ENCODE measurements at regions not wholly inside any gene's neighbourhood (a gene's known extent, or its start where the extent isn't known, plus 50 kb on each side); places are given as distances from the start of the nearest gene placed in this dataset.

- ATAC-seq (no peak), DNase-seq (no peak)
- Mint-ChIP-seq H3K4me3 (no peak overlapping the region), H3K4me1 (peaks cover 5% of the 10 kb centered on the region), H3K27ac (no peak overlapping the region), H3K36me3 (ENCODE audit: low read depth) (peaks cover 2% of the 10 kb centered on the region), H3K27me3 (no peaks in the 10 kb centered on the region)
- H3K9me3 ChIP-seq (ENCODE audit: control insufficient read depth, low read length, poor library complexity, severe bottlenecking): no peaks in the 10 kb centered on the region
Observed at GRCh38 chr3:176946202-176946601, 251.1 kb downstream of the TBL1XR1 start.

- ATAC-seq: no peak
- Mint-ChIP-seq H3K27ac (no peak overlapping the region), H3K4me1 (peaks cover 3% of the 10 kb centered on the region), H3K27me3 (peaks cover 10% of the 10 kb centered on the region), H3K36me3 (ENCODE audit: low read depth) (no peaks in the 10 kb centered on the region), H3K4me3 (no peak overlapping the region)
- DNase-seq: no peak
- no peaks in the 10 kb centered on the region for H3K9me3 ChIP-seq (ENCODE audit: control insufficient read depth, low read length, poor library complexity, severe bottlenecking)
Observed at GRCh38 chr3:176942305-176942704, 255.0 kb downstream of the TBL1XR1 start.

GRCh38 chr3:176941689-176942088 is 255.6 kb downstream of the TBL1XR1 start:
- no peak for DNase-seq
- ATAC-seq: no peak
- Mint-ChIP-seq H3K27me3 (peaks cover 14% of the 10 kb centered on the region), H3K4me3 (no peak overlapping the region), H3K27ac (no peak overlapping the region), H3K36me3 (ENCODE audit: low read depth) (no peaks in the 10 kb centered on the region), H3K4me1 (peaks cover 3% of the 10 kb centered on the region)
- H3K9me3 ChIP-seq (ENCODE audit: control insufficient read depth, low read length, poor library complexity, severe bottlenecking): no peaks in the 10 kb centered on the region

GRCh38 chr3:176939022-176939817 is 258.1 kb downstream of the TBL1XR1 start:
- ATAC-seq (peak; percentile 77), DNase-seq (peak in 1 of 3 donors; percentile 10)
- Mint-ChIP-seq H3K27ac (no peak overlapping the region), H3K4me3 (no peak overlapping the region), H3K36me3 (ENCODE audit: low read depth) (peaks cover 5% of the 10 kb centered on the region), H3K4me1 (peaks cover 3% of the 10 kb centered on the region), H3K27me3 (peaks cover 28% of the 10 kb centered on the region)
- H3K9me3 ChIP-seq (ENCODE audit: control insufficient read depth, low read length, poor library complexity, severe bottlenecking): no peaks in the 10 kb centered on the region

GRCh38 chr3:176937994-176938393 is 259.3 kb downstream of the TBL1XR1 start:
- Mint-ChIP-seq H3K27ac (no peak overlapping the region), H3K36me3 (ENCODE audit: low read depth) (peaks cover 5% of the 10 kb centered on the region), H3K27me3 (peaks cover 28% of the 10 kb centered on the region), H3K4me1 (peaks cover 3% of the 10 kb centered on the region), H3K4me3 (no peak overlapping the region)
- H3K9me3 ChIP-seq (ENCODE audit: control insufficient read depth, low read length, poor library complexity, severe bottlenecking): no peaks in the 10 kb centered on the region
- DNase-seq (no peak), ATAC-seq (no peak)

- no peaks in the 10 kb centered on the region for H3K9me3 ChIP-seq (ENCODE audit: control insufficient read depth, low read length, poor library complexity, severe bottlenecking)
- H3K4me1 Mint-ChIP-seq: peaks cover 3% of the 10 kb centered on the region
- no peak overlapping the region for H3K27ac Mint-ChIP-seq
- DNase-seq (no peak), ATAC-seq (no peak)
- H3K4me3 Mint-ChIP-seq: no peak overlapping the region
- peaks cover 5% of the 10 kb centered on the region for H3K36me3 Mint-ChIP-seq (ENCODE audit: low read depth)
- peaks cover 28% of the 10 kb centered on the region for H3K27me3 Mint-ChIP-seq
Observed at GRCh38 chr3:176937541-176937940, 259.7 kb downstream of the TBL1XR1 start.

GRCh38 chr3:176935194-176935888 is 261.9 kb downstream of the TBL1XR1 start:
- no peaks in the 10 kb centered on the region for H3K9me3 ChIP-seq (ENCODE audit: control insufficient read depth, low read length, poor library complexity, severe bottlenecking)
- peaks cover 5% of the 10 kb centered on the region for H3K36me3 Mint-ChIP-seq (ENCODE audit: low read depth)
- no peak overlapping the region for H3K4me3 Mint-ChIP-seq
- H3K27me3 Mint-ChIP-seq: peaks cover 22% of the 10 kb centered on the region
- ATAC-seq (no peak), DNase-seq (no peak)
- no peak overlapping the region for H3K27ac Mint-ChIP-seq
- peaks cover 3% of the 10 kb centered on the region for H3K4me1 Mint-ChIP-seq

GRCh38 chr3:176934698-176935097 is 262.6 kb downstream of the TBL1XR1 start:
- Mint-ChIP-seq H3K27me3 (peaks cover 22% of the 10 kb centered on the region), H3K36me3 (ENCODE audit: low read depth) (peaks cover 5% of the 10 kb centered on the region), H3K27ac (no peak overlapping the region), H3K4me1 (peaks cover 3% of the 10 kb centered on the region), H3K4me3 (no peak overlapping the region)
- no peak for DNase-seq
- ATAC-seq: no peak
- H3K9me3 ChIP-seq (ENCODE audit: control insufficient read depth, low read length, poor library complexity, severe bottlenecking): no peaks in the 10 kb centered on the region

GRCh38 chr3:176933704-176934103 is 263.6 kb downstream of the TBL1XR1 start:
- H3K4me3 Mint-ChIP-seq: no peak overlapping the region
- H3K27ac Mint-ChIP-seq: peak overlapping the region; percentile 19
- ATAC-seq (no peak), DNase-seq (no peak)
- peaks cover 30% of the 10 kb centered on the region for H3K27me3 Mint-ChIP-seq
- H3K4me1 Mint-ChIP-seq: no peaks in the 10 kb centered on the region
- H3K36me3 Mint-ChIP-seq (ENCODE audit: low read depth): peaks cover 5% of the 10 kb centered on the region
- H3K9me3 ChIP-seq (ENCODE audit: control insufficient read depth, low read length, poor library complexity, severe bottlenecking): no peaks in the 10 kb centered on the region

GRCh38 chr3:176932433-176932832 is 264.8 kb downstream of the TBL1XR1 start:
- no peak for ATAC-seq
- H3K9me3 ChIP-seq (ENCODE audit: control insufficient read depth, low read length, poor library complexity, severe bottlenecking): no peaks in the 10 kb centered on the region
- peaks cover 5% of the 10 kb centered on the region for H3K36me3 Mint-ChIP-seq (ENCODE audit: low read depth)
- H3K4me3 Mint-ChIP-seq: no peak overlapping the region
- peaks cover 27% of the 10 kb centered on the region for H3K27me3 Mint-ChIP-seq
- no peaks in the 10 kb centered on the region for H3K4me1 Mint-ChIP-seq
- no peak overlapping the region for H3K27ac Mint-ChIP-seq
- DNase-seq: no peak

- H3K9me3 ChIP-seq (ENCODE audit: control insufficient read depth, low read length, poor library complexity, severe bottlenecking): no peaks in the 10 kb centered on the region
- DNase-seq (no peak), ATAC-seq (no peak)
- no peak overlapping the region for H3K4me3 Mint-ChIP-seq
- no peak overlapping the region for H3K27ac Mint-ChIP-seq
- H3K4me1 Mint-ChIP-seq: peaks cover 3% of the 10 kb centered on the region
- peaks cover 5% of the 10 kb centered on the region for H3K36me3 Mint-ChIP-seq (ENCODE audit: low read depth)
- H3K27me3 Mint-ChIP-seq: peaks cover 28% of the 10 kb centered on the region
Observed at GRCh38 chr3:176931991-176932390, 265.3 kb downstream of the TBL1XR1 start.

GRCh38 chr3:176930942-176931341 is 266.3 kb downstream of the TBL1XR1 start:
- no peak overlapping the region for H3K4me3 Mint-ChIP-seq
- H3K27me3 Mint-ChIP-seq: peaks cover 31% of the 10 kb centered on the region
- H3K27ac Mint-ChIP-seq: no peak overlapping the region
- DNase-seq (no peak), ATAC-seq (no peak)
- H3K4me1 Mint-ChIP-seq: peaks cover 8% of the 10 kb centered on the region
- H3K9me3 ChIP-seq (ENCODE audit: control insufficient read depth, low read length, poor library complexity, severe bottlenecking): no peaks in the 10 kb centered on the region
- H3K36me3 Mint-ChIP-seq (ENCODE audit: low read depth): peaks cover 5% of the 10 kb centered on the region

- Mint-ChIP-seq H3K27ac (no peak overlapping the region), H3K4me3 (no peak overlapping the region)
- ATAC-seq: no peak
Observed at GRCh38 chr3:176928582-176928931, 268.7 kb downstream of the TBL1XR1 start.

More at GRCh38 chr3:176928582-176928931, 268.7 kb downstream of the TBL1XR1 start:
- no peaks in the 10 kb centered on the region for H3K9me3 ChIP-seq (ENCODE audit: control insufficient read depth, low read length, poor library complexity, severe bottlenecking)
- Mint-ChIP-seq H3K27me3 (peaks cover 18% of the 10 kb centered on the region), H3K4me1 (peaks cover 8% of the 10 kb centered on the region), H3K36me3 (ENCODE audit: low read depth) (no peaks in the 10 kb centered on the region)
- no peak for DNase-seq

Measured in T-helper 17 cell (primary cell).